HG03354 (cell line): ENCODE measurements at regions not wholly inside any gene's neighbourhood (a gene's known extent, or its start where the extent isn't known, plus 50 kb on each side); places are given as distances from the start of the nearest gene placed in this dataset.
"Not testable (repeated sequence)": the region's sequence is repeated elsewhere in the genome, so short reads cannot be mapped to it uniquely, and the experiment has no call there.

ENCODE experiments used
- ATAC-seq: cut with Tn5 transposase; IDR thresholded peaks from one replicate; pipeline ENCODE4 v1.9.1; 2021; ENCODE audit warnings: mild to moderate bottlenecking; ENCODE audit not compliant: unreplicated experiment, poor library complexity, severe bottlenecking

DNA sequence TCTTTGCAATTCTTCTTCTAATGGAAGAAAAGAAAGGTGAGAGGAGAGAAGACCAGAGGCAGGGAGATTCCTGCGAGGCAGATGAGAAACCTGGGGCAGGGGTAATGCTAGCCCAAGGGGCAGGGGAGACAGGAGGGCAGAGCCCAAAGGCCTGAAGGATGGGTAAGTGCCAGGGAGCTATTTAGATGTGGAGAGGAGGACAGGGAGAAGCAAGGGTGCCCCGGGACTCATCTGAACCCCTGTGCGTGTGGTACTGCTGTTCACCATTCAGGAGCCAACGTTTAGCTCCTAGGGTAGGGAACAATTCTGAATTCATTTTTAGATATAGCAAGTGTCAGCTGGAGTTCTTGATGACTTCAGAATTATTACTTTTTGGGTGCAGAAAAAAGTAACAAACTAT, 122.7 kb upstream of the ALDH1B1 start:
- ATAC-seq = no peak

DNA sequence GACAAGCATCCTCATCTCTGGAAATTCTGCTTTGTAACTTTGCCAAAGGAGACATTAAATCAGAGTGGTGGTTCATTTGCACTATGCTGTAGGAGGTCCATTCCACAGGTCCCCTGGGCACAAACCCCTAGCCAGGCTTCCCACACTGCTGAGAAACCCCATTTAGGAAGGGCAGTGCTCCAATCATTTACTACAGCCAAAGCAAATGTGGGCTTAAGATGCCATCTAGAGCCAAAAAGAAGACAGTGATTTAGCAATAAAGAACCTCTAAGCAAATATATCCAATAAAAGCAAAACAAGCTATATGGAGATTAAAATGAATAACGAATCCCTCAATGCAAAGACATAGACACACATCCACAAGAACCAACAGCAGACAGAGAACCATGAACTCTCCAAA, 129.0 kb upstream of the ALDH1B1 start:
- ATAC-seq = no peak

DNA sequence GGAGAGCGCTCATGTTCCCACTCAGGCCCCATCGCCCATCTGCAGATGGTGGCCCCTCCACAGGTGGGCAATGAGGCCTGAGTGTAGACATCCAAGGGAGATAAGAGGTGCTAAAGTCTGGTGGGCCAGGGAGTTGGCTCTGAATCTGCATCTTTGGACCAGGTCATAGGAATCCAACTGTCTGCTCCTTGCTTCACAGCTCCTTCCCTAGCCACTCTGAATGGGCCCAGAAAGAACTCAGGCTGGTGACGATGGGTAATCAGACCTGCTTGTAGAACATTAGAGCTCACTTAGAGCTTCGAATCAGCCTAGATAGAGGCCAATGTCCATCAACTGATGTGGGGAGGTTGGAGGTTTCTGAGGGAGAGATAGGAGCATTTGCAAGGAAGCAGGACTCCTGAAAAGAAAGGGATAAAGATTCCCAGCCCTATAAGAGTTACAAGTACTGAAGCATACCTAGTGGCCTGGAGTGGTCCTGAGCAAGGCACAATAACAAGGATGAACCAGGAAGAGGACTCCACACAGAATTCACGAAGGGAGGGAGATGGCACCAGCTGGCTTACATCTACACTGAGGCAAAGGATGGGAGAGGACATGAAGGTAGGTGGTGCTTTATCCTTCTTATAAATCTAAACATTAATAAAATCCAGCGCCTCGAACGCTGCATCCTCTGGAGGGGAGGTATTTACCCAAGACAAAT, 132.8 kb upstream of the ALDH1B1 start:
- no peak for ATAC-seq

DNA sequence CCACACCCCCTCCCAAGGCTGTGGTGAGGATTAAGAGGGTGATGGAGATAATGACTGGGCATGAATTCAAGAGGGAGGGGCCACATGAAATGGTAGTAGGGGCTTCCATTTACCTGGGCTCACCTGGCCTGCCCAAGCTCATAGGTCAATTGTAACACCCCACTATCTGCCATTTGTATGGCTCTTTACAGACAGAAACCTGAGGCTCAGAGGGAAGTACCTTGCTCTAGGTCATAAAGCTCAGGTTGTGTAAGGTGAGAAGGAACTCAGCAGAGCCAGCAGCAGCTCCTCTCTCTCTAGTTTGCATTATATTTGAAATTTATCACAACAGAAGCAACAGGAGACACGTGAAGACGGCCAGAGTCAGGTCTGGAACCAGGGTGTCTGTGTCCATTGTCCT, 133.4 kb upstream of the ALDH1B1 start:
- ATAC-seq = no peak

DNA sequence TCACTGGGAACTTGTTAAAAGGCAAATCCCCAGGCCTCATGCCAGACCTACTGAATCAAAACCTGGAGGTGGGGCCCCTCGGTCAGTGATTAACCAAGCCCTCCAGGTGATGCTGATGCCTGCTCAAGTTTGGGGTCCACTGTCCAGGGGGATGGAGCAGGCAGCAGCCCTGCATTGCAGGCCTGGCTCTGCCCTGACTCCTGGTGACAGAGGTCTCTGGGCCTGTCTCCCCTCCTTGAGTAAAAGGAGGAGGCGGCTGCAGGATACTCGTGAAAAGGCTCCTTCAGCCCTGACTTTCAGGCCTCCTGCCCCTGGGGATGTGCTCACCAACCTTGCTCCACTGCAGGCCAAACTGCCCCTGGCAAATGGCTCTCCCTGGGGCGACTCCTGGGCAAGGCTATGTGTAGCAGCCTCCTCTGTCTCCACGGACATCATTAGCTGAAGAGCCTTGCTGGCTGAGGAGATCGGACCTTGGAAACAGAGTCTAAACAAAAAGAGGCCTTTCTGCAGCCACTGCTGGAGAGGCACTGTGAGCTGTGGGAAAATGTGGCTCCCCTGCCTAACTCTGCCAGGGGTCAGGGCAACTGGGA, 134.8 kb upstream of the ALDH1B1 start:
- no peak for ATAC-seq

DNA sequence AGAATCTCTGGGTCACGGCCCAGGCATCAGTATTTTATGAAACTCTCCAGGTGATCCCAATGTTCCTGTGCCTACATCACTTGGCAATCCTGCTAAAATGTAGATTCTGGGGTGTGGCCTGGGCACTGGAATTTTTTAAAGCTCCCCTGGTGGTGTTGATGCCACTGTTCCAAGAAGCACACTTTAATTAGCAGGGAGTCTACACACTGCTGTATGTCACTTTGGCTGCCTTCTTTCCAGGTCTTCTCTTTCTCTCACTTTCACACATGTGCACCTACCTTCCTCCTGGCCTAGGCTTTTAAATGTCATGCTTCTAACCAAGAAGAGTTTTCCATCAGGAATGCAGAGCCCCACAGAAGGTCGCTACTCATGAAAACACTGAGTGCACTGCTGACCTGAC, 136.0 kb upstream of the ALDH1B1 start:
- ATAC-seq = no peak

DNA sequence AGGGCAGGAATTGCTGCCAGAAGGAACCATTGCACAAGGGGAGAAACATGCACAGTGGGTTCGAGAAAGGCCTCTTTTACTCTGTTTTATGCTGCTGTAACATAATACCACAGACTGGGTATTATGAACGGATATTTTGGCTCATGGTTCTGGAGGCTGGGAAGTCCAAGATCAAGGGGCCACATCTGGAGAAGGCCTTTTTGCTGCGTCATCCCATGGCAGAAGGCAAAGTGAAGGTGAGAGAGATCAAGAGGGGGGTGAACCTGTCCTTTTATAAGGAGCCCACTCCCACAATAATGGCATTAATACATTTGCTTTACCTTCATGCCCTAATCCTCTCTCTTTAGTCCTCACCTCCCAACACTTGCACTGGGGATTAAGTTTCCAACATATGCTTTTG, 136.9 kb upstream of the ALDH1B1 start:
- ATAC-seq = no peak

DNA sequence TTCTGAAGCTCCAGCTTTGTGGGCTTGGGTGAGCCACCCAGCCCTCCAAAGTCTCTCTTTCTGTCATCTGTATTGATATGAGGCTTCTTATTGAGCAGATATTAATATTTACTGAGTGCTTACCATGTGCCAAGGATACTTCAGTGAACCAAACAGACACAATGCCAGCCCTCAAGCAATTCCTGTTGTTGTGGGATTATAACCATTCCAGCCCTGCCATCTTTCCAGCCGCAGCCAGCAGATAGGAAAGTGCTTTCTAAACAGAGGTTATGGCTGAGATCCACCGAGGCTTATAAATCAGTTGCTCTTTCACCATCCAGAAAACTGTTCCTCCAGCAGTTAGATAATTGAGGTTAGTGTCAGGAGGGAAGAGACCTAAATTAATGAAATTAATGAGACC, 137.7 kb upstream of the ALDH1B1 start:
- no peak for ATAC-seq

DNA sequence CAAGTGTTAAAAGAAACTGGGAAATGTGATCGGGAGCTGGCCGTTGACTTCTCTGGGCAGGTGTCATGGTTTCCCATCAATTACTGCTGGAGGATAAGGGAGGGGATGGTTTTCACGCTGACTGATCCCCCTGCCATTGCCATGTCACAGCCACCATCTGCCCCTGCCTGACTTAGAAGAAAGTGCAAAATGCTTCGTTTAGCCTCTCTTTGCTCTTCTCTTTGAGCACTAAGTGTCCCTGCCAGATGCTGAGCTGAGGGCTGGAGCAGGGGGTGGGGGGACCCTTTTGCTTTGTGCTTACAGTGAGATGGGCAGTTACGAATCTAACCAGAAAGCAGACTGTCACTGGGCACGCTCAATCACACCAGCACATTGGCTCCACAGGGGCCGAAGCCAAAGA, 138.4 kb upstream of the ALDH1B1 start:
- no peak for ATAC-seq

DNA sequence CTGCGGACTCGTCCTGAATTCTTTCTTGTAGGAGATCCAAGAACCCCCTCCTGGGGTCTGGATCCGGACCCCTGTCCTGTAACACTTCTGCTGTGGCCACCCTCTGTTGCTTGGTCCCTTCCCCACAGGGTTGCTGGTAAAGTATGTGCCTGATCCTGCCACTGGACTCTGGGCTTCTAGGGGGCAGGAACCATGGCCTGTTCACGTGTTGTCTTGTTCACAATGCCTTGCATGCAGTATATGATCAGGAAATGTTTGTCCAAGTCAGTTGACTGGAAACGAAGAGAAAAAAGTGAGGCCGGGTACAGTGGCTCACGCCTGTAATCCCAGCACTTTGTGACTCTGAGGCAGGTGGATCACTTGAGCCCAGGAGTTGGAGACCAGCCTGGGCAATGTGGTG, 139.3 kb upstream of the ALDH1B1 start:
- no peak for ATAC-seq

DNA sequence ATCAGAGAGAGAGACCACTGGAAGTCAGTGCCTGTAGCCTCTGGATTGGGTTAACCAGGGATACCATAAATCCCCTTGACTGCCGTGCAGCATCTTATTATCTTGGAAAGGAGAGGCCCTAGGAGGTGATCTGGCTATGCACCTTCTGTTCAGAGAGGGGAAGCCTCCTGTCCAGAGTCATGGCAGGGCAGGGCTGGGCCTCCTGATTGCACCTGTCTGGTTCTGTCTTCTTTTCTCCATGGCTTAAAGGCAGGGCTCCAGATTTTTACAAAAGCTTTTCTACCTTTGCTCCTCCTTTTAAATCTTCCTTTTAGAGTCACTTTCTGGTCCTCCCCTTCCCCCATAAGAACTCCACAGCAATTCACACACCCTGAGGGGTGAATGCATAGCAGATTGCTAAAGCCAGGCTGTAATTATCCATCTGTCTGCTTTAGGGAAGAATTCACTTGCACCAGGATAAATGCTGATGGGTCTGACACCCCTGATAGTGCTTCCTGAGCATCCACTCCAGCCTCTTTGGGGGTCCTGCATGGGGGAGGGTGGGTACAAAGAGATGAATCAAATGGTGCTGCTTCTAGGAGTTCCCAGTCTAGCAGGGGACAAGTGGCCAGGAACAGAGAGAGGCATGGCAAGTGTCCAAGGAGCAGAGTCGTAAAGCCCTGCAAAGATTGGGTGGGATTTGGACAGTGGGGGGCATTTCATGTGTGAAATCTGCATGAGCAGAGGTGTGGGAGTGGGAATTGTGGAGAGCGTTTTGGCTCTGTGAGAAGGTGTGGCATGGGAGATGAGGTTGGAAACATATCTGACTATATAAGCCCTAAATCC, 141.3 kb upstream of the ALDH1B1 start:
- ATAC-seq = no peak

DNA sequence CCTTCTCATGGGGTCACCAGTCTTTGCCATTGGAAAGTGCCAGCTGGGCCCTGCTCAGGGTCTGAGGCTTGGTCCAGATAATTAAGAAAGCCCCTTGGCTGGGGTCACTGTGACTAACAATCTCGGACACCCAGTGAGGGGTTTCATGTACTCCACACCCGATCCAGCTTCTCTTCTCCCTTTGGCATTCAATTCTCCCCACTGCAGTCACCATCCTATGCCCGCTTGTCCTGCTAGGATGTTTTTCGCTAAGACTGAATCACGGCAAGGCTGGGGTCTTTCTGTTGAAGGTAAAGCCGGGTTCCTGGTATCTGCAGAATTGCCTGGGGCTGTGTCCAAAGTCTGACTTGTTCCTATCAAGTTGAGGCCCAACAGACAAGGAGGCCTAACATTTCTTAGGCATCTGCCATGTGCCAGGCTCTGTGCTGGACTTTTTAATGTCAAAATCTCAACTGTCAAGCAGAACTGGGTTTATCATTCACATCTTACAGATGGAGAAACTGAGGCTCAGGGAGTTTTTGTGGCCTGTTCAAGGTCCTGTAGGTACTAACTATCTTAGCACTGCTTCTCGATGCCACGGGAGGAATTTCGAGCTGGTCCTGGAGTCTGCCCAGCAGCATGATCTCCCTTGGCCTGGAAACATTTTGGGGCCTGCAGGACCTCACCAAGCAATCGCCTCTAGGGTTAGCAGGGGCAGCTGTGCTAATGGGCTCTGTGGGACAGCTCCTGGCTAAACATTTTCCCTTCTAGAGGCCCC, 142.0 kb upstream of the ALDH1B1 start:
- ATAC-seq = no peak

DNA sequence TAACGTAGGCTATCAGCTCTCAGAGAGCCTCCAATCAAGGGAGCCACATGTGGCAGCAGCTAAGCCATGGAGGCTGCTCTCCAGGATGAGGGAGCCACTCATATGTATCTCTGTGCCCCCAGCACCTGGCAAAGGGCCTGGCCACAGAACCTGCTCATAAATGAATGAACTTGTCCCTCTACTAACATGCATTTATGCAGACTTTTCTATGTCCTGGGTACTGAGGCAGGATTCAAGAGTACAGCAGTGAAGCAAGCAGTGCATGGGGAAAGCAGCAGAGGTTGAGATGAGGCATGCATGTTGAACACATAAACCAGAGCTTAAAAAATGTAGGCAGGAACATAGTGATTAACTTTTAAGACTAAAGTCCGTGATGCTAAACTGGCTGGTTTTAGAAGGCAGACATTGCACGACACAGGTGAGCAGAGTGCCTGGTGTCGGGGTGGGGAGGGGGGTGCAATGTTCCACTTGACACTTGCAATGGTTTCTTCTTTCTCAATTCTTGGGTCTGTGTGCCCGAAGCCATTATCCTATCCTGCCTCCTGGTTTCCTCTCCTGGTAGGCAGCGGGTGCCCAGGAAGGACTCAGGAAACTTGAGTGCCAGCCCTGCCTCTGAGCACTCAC, 142.8 kb upstream of the ALDH1B1 start:
- ATAC-seq = no peak

DNA sequence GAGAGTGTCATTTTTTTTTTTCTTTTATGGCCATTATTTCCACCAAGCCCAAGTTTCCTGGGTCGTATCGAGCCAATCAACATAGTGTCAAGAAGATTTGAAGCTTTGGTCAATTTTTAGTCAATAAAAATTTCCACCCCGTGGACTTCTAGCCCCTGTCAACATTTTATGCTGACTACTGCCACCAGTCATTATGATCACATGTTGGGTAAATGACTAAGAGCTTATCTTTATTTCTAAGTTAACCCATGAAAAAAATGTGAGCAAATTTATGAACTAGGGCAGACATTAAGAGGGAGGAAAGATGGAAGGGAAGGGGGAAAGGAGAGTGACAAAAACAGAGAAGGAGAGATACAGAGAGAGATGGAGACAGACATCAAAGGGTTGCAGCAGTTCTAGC, 143.5 kb upstream of the ALDH1B1 start:
- no peak for ATAC-seq

DNA sequence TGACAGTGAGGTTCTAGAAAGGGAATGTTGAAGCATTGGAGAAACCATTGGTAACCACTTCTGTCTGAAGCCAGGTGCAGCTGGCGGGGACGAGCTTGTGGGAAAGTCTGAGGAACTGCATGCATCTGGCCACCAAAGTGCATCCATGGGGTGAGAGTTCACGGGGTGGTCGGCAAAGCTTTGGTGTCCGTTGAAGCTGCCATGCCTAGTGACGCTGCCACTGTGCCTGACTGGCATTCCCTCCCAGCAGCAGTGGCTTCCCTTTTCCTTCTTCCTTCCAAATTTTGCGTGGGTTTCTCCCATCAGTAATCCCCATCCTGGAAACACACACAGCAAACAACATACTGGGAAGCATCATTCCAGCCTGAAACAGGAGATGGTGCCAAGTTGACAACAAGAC, 145.7 kb upstream of the ALDH1B1 start:
- ATAC-seq = no peak

DNA sequence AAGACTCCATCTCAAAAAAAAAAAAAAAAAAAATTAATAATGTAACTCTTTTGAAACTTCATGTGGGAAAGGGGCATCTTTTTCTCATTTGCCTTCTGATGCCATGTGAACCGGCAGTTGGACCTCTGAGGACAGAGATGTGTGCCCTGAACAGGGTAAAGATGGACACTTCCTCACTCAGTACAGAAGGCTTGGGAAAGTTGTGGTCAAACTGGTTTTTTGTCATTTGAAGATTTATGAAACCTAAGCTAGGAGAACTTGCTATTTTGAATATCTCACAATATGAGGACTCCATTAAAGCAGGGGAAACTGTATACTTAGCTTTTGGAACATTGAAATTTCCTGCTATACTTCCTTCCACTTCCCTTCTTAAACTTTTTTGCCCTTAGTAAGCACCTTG, 147.5 kb upstream of the ALDH1B1 start:
- no peak for ATAC-seq

DNA sequence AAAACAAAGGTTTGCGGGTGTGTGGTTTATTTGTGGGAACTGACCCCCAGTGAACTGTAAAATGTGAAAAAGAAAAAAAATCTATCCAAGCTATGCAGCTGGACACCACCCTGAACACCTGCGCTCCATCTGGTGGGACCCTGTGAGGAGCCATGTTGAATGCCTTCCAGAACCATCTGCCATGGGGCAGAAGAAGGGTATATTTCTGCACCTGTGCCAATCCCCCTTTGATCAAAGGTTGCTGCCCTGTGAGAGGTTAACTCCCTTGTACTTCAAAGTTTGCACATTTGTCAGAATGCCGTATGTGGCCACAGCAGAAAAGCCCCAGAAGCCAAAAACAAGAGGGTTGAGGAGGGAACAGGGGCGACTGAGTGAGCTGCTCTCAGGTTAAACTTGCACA, 148.5 kb upstream of the ALDH1B1 start:
- ATAC-seq = no peak

DNA sequence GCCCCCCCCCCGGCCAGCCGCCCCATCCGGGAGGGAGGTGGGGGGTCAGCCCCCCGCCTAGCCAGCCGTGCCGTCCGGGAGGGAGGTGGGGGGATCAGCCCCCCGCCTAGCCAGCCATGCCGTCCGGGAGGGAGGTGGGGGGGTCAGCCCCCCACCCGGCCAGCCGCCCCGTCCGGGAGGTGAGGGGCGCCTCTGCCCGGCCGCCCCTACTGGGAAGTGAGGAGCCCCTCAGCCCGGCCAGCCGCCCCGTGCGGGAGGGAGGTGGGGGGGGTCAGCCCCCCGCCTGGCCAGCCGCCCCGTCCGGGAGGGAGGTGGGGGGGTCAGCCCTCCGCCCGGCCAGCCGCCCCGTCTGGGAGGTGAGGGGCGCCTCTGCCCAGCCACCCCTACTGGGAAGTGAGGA, 150.4 kb upstream of the ALDH1B1 start:
- ATAC-seq = not testable (repeated sequence)

DNA sequence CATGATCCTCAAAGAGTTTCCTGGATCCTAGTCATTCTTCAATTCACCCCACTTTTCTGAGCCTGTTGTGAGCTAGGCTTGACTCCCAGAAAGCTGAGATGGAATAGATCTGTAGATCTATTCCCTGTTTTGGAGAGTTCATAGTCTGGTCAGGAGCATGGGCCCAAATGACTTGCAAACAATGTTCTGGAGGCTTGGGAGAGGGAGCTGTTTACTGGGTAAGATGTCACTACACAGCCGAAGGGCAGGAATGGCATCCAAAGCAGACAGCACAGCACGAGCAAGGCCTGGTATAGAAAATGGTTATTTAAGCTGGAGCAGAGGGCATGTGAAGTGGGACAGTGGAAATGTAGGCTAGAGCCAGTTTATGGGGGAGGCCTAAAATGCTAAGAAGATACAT, 152.5 kb upstream of the ALDH1B1 start:
- no peak for ATAC-seq

DNA sequence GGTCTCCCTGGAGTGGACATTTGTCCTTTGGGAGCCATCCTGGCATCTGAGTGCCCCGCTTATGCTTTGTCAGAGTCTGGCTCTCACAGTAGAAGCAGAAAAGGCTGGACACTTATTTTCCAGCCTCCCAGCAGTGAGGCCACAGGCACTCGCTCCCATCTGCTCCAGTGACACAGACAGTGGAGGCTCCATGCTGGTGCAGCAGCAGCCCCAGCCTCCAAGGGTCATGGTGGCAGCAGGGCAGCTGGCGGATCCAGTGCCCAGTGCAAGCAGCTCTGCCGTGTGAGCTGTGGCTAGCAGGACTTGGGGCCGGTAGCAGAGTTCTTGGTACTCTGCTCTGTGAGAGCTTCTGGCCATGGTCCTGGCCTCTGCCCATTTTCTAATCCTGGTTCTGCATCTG, 157.3 kb upstream of the ALDH1B1 start:
- ATAC-seq = no peak
